Fibroblast of the aortic adventitia (primary cell): ENCODE measurements at regions not wholly inside any gene's neighbourhood (a gene's known extent, or its start where the extent isn't known, plus 50 kb on each side); places are given as distances from the start of the nearest gene placed in this dataset.

Experiments used
- DNase-seq: peaks from one replicate; pipeline ENCODE4 v3.0.0-alpha.2; 2010; ENCODE audit warnings: low read depth
- H3K4me3 ChIP-seq: 2 replicates; pipeline ENCODE4 v1.5.1; 2011; ENCODE audit warnings: low read depth, mild to moderate bottlenecking, control low read depth, low read length, moderate library complexity
- TF ChIP-seq, protein P1 (sequence below): IDR thresholded peaks from 2 replicates; pipeline ENCODE4 v1.5.1; 2011; ENCODE audit warnings: mild to moderate bottlenecking, low read length, control low read depth, inconsistent platforms; ENCODE audit not compliant: insufficient read depth

DNA sequence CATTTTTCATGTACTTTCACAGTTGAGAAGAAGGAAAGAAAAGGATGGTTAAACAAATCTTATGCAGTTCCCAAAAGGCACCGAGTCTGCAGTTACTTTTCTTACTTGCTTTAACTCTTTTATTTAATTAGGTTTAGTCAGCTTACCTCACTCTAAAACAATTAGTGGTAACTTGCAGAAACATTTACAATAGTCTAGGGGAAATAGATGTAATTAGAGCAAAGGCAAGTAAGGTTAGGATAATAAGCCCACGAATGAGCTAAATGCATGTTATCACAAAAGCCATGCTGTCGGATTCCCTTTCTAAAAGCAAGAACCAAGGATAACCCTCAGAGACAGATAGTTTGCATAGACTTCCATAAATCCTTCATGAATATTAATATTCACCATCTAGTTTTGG, 82.0 kb upstream of the VCX2 start:
- TF ChIP-seq, protein P1, sequence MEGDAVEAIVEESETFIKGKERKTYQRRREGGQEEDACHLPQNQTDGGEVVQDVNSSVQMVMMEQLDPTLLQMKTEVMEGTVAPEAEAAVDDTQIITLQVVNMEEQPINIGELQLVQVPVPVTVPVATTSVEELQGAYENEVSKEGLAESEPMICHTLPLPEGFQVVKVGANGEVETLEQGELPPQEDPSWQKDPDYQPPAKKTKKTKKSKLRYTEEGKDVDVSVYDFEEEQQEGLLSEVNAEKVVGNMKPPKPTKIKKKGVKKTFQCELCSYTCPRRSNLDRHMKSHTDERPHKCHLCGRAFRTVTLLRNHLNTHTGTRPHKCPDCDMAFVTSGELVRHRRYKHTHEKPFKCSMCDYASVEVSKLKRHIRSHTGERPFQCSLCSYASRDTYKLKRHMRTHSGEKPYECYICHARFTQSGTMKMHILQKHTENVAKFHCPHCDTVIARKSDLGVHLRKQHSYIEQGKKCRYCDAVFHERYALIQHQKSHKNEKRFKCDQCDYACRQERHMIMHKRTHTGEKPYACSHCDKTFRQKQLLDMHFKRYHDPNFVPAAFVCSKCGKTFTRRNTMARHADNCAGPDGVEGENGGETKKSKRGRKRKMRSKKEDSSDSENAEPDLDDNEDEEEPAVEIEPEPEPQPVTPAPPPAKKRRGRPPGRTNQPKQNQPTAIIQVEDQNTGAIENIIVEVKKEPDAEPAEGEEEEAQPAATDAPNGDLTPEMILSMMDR, result no peak
- no peak for DNase-seq
- no peak overlapping the region for H3K4me3 ChIP-seq

DNA sequence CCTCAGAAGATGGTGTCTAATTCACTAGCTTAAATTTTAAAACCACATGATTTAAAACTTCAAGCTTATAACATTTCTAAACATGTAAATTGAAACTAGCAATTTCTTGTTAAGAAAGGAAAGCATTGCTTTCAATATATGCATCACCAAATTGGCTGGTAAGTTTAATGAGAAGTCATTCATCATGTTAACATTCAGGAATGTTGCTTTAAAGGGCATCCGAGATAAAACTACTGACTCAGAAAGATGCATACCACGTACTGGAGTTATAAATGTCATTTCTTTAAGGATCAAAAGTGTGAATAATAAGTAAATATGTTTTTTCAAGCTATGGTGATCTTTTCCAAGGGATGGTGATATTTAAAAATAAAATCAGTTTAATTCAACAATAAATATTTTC, 83.3 kb upstream of the VCX2 start:
- DNase-seq, result no peak
- TF ChIP-seq, protein P1, result no peak
- no peak overlapping the region for H3K4me3 ChIP-seq

DNA sequence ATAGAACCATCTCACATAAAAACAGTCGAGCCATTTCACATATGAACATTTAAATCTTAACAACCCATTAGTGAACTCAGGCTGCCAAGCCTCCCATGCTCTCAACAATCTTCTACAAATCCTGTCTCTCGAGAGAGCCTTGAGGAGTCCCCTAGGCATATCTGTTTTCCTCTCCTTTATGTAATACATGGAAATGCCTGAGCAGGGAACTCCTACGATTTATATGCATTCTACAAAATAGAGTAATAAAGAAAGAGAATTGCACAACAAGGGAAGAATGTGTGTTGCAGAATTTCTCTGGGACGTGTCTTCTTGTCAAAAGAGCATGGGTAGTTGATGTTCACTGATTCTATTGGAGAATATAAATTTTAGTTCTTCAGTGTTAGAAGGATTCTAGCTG, 101.8 kb upstream of the VCX2 start:
- H3K4me3 ChIP-seq, result no peak overlapping the region
- TF ChIP-seq, protein P1, result no peak
- DNase-seq, result no peak

DNA sequence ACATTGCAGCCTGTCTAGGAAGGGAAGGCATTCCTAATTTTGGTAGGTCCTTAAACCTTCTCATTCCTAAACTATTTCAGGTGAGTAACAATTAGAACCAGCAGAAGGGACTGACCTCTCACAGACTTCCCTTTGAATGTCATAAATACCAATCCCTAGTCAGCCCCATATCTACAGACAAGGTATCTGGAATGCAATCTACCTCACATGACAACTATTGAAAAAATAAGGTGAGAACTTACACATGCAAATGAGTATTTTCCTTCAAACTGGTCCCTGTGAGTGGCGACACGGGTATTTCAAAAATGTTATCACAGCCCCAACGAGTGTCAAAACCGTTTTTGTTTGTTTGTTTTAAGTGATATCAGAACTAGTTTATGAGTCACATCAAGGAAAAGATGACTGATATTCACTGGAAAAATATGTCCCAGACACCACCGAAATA, 102.4 kb upstream of the VCX2 start:
- H3K4me3 ChIP-seq, result no peak overlapping the region
- DNase-seq, result no peak
- TF ChIP-seq, protein P1, result no peak

DNA sequence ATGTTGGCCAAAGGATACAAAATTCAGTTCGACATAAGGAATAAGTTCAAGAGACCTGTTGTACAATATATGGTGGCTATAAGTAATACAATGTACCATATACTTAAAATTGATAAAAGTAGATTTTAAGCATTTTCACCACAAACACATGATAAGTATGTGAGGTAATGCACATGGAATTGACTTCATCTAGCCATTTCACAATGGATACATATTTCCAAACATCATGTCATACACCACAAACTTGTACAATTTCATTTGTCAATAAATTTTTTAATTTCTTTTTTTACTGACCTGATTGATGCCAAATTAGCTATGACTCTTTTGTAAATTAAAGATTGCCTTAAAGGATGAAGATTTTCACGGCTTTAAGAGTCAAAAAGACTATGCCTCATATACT, 103.1 kb upstream of the VCX2 start:
- DNase-seq, result no peak
- TF ChIP-seq, protein P1, result no peak
- no peak overlapping the region for H3K4me3 ChIP-seq

DNA sequence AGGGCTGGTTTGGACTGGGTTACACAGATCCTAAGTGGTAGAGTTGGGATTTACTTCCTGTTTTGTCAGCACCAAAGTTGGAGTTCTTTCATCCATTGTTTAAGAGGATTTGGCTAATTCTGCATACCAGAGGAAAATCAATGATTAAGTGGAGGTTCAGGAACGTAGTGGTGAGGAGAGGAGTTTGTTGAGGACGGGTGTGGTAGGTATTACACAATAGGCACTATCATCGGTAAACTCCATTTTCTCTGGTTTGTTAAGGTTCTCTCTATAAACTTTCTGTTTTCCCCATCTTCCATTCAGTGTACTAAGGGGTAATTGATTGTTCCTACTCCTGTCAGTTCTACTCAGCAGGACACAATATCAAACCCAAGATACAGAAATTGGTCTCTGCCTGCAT, 107.5 kb upstream of the VCX2 start:
- DNase-seq, result no peak
- TF ChIP-seq, protein P1, result no peak
- H3K4me3 ChIP-seq, result no peak overlapping the region

DNA sequence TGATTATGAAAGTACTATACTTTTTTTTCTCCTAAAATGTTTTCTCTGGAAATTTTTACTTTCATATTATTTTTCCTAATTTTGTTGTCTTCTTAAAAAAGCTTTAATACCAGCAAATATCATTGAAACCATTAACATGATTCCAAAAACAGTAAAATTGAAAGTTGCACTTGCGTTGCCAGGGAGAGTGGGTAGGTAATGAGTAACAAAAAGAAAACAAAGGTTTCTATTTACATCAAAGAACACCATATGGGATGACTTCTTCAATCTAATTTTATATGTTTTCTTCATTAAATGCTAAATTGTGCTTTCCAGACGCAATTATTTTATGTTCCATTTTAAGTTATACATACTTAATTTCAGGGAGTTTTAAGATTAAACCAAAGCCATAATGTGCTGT, 108.3 kb upstream of the VCX2 start:
- TF ChIP-seq, protein P1, result no peak
- DNase-seq, result no peak
- H3K4me3 ChIP-seq, result no peak overlapping the region
